ENCODE measurements at regions not wholly inside any gene's neighbourhood (a gene's known extent, or its start where the extent isn't known, plus 50 kb on each side); places are given as distances from the start of the nearest gene placed in this dataset.

DNA sequence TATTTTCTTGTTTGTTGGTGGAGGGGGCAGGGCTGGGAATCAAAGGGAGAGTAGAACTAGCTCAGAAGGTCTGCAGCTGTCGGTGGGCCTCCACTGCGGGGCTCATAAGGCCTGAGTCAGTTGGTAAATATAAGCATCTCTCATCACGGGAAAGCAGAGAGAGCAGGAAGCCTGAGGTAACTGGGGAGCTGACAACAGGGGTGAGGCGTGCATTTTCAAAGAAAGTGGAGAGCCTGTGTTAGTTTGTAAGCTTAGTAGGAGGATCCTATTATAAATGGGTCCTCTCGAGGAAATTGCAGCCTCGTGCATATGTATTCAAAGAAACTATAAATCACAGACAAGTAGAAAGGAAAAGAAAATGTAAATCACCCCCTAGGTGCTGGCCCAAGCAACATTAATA is 221.0 kb upstream of the CDH13 start (continued):
- TF ChIP-seq, protein P1, sequence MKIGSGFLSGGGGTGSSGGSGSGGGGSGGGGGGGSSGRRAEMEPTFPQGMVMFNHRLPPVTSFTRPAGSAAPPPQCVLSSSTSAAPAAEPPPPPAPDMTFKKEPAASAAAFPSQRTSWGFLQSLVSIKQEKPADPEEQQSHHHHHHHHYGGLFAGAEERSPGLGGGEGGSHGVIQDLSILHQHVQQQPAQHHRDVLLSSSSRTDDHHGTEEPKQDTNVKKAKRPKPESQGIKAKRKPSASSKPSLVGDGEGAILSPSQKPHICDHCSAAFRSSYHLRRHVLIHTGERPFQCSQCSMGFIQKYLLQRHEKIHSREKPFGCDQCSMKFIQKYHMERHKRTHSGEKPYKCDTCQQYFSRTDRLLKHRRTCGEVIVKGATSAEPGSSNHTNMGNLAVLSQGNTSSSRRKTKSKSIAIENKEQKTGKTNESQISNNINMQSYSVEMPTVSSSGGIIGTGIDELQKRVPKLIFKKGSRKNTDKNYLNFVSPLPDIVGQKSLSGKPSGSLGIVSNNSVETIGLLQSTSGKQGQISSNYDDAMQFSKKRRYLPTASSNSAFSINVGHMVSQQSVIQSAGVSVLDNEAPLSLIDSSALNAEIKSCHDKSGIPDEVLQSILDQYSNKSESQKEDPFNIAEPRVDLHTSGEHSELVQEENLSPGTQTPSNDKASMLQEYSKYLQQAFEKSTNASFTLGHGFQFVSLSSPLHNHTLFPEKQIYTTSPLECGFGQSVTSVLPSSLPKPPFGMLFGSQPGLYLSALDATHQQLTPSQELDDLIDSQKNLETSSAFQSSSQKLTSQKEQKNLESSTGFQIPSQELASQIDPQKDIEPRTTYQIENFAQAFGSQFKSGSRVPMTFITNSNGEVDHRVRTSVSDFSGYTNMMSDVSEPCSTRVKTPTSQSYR (CRISPR knock-in tag; IDR thresholded peaks at IDR 0.05): no peak
- TF ChIP-seq, protein P2, sequence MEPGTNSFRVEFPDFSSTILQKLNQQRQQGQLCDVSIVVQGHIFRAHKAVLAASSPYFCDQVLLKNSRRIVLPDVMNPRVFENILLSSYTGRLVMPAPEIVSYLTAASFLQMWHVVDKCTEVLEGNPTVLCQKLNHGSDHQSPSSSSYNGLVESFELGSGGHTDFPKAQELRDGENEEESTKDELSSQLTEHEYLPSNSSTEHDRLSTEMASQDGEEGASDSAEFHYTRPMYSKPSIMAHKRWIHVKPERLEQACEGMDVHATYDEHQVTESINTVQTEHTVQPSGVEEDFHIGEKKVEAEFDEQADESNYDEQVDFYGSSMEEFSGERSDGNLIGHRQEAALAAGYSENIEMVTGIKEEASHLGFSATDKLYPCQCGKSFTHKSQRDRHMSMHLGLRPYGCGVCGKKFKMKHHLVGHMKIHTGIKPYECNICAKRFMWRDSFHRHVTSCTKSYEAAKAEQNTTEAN (CRISPR knock-in tag; IDR thresholded peaks at IDR 0.05): no peak
- TF ChIP-seq CBFB (CRISPR knock-in tag; IDR thresholded peaks at IDR 0.05; ENCODE audit: low read depth) (no peak), ATF1 (CRISPR knock-in tag; IDR thresholded peaks at IDR 0.05) (no peak), OVOL2 (CRISPR knock-in tag; IDR thresholded peaks at IDR 0.05; ENCODE audit: borderline replicate concordance) (no peak), KAT7 (CRISPR knock-in tag; IDR thresholded peaks at IDR 0.05; ENCODE audit: borderline replicate concordance) (no peak), TP53 (CRISPR knock-in tag; IDR thresholded peaks at IDR 0.05) (no peak), NFYB (CRISPR knock-in tag; conservative IDR thresholded peaks at IDR 0.05; ENCODE audit: low read depth) (no peak)
- TF ChIP-seq, protein P3, sequence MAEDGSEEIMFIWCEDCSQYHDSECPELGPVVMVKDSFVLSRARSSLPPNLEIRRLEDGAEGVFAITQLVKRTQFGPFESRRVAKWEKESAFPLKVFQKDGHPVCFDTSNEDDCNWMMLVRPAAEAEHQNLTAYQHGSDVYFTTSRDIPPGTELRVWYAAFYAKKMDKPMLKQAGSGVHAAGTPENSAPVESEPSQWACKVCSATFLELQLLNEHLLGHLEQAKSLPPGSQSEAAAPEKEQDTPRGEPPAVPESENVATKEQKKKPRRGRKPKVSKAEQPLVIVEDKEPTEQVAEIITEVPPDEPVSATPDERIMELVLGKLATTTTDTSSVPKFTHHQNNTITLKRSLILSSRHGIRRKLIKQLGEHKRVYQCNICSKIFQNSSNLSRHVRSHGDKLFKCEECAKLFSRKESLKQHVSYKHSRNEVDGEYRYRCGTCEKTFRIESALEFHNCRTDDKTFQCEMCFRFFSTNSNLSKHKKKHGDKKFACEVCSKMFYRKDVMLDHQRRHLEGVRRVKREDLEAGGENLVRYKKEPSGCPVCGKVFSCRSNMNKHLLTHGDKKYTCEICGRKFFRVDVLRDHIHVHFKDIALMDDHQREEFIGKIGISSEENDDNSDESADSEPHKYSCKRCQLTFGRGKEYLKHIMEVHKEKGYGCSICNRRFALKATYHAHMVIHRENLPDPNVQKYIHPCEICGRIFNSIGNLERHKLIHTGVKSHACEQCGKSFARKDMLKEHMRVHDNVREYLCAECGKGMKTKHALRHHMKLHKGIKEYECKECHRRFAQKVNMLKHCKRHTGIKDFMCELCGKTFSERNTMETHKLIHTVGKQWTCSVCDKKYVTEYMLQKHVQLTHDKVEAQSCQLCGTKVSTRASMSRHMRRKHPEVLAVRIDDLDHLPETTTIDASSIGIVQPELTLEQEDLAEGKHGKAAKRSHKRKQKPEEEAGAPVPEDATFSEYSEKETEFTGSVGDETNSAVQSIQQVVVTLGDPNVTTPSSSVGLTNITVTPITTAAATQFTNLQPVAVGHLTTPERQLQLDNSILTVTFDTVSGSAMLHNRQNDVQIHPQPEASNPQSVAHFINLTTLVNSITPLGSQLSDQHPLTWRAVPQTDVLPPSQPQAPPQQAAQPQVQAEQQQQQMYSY (CRISPR knock-in tag; IDR thresholded peaks at IDR 0.05): no peak

DNA sequence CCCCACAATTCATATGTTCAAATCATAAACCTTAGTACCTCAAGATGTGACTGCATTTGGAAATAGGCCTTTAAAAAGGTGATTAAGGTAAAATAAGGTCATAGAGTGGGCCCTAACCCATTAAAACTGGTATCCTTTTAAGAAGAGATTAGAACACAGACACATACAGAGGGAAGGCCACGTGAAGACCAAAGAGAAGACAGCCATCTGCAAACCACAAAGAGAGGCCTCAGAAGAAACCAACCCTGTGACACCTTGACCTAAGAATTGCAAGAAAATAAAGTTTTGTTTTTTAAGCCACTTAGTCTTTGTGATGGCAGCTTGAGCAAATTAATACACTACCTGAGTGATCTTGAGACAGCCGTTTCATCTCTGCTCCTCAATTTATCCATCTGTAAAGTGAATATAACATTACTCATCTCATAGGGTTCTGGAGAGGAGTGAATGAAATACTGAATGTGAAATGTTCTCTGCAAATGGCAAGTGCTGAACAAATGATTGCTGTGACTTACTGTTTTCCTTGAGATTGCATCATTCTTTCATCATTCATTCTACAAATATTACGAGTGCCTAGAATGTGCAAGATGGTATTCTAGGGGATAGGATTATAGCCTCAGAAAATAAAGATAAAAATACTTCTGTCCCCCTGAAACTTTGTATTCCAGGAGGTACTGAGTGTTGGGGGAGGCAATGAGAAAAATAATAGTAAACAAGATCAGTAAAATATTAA is 222.0 kb upstream of the CDH13 start:
- DNase-seq (ENCODE audit: low spot score) (no peak), ATAC-seq (no peak)
- no peaks in the 10 kb centered on the region for H3K36me3 Mint-ChIP-seq
- no peak overlapping the region for H3K27ac Mint-ChIP-seq
- CTCF ChIA-PET: interaction anchor here (1.3 kb wide), 1 partner anchor 141 kb away, joined by 6 read pairs; no protein-coding TSS in a partner anchor
- no peak overlapping the region for H3K4me3 Mint-ChIP-seq
- peaks cover 5% of the 10 kb centered on the region for H3K4me1 Mint-ChIP-seq
- POLR2A ChIA-PET: no interaction called here
- no peaks in the 10 kb centered on the region for H3K27me3 Mint-ChIP-seq (ENCODE audit: low read depth)
- 0 out of 2 replicates have a peak, but pooled peaks cover 11% of the 10 kb centered on the region for H3K9me3 Mint-ChIP-seq
- TF ChIP-seq ELF4 (CRISPR knock-in tag; IDR thresholded peaks at IDR 0.05; ENCODE audit: low read depth) (no peak), NR1H2 (CRISPR knock-in tag; IDR thresholded peaks at IDR 0.05) (no peak), KAT7 (CRISPR knock-in tag; IDR thresholded peaks at IDR 0.05; ENCODE audit: borderline replicate concordance) (no peak), CREB1 (CRISPR knock-in tag; IDR thresholded peaks at IDR 0.05) (no peak), GTF2I (CRISPR knock-in tag; conservative IDR thresholded peaks at IDR 0.05) (no peak), SP1 (CRISPR knock-in tag; conservative IDR thresholded peaks at IDR 0.05) (no peak)
- TF ChIP-seq, protein P4, sequence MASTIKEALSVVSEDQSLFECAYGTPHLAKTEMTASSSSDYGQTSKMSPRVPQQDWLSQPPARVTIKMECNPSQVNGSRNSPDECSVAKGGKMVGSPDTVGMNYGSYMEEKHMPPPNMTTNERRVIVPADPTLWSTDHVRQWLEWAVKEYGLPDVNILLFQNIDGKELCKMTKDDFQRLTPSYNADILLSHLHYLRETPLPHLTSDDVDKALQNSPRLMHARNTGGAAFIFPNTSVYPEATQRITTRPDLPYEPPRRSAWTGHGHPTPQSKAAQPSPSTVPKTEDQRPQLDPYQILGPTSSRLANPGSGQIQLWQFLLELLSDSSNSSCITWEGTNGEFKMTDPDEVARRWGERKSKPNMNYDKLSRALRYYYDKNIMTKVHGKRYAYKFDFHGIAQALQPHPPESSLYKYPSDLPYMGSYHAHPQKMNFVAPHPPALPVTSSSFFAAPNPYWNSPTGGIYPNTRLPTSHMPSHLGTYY (CRISPR knock-in tag; IDR thresholded peaks at IDR 0.05): no peak
- TF ChIP-seq, protein P5, sequence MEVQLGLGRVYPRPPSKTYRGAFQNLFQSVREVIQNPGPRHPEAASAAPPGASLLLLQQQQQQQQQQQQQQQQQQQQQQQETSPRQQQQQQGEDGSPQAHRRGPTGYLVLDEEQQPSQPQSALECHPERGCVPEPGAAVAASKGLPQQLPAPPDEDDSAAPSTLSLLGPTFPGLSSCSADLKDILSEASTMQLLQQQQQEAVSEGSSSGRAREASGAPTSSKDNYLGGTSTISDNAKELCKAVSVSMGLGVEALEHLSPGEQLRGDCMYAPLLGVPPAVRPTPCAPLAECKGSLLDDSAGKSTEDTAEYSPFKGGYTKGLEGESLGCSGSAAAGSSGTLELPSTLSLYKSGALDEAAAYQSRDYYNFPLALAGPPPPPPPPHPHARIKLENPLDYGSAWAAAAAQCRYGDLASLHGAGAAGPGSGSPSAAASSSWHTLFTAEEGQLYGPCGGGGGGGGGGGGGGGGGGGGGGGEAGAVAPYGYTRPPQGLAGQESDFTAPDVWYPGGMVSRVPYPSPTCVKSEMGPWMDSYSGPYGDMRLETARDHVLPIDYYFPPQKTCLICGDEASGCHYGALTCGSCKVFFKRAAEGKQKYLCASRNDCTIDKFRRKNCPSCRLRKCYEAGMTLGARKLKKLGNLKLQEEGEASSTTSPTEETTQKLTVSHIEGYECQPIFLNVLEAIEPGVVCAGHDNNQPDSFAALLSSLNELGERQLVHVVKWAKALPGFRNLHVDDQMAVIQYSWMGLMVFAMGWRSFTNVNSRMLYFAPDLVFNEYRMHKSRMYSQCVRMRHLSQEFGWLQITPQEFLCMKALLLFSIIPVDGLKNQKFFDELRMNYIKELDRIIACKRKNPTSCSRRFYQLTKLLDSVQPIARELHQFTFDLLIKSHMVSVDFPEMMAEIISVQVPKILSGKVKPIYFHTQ (CRISPR knock-in tag; IDR thresholded peaks at IDR 0.05): no peak
